HCT116 (cell line): ENCODE measurements at regions not wholly inside any gene's neighbourhood (a gene's known extent, or its start where the extent isn't known, plus 50 kb on each side); places are given as distances from the start of the nearest gene placed in this dataset.
"Not testable (repeated sequence)": the region's sequence is repeated elsewhere in the genome, so short reads cannot be mapped to it uniquely, and the experiment has no call there.

Experiments
- CTCF ChIP-seq, 3 experiments: fragments of 200-600 bp in 1 of 3; sonication (generic) in 1 of 3; IDR thresholded peaks in 2 of 3; conservative IDR thresholded peaks in 1 of 3; 2 replicates each; pipeline ENCODE4 v1.5.1; 2012 to 2017; ENCODE audit warnings: low read depth in 2 of 3, low read length in 2 of 3, antibody characterized with exemption in 1 of 3, borderline replicate concordance in 1 of 3, control low read depth in 1 of 3, mild to moderate bottlenecking in 1 of 3, mixed read lengths in 1 of 3, mixed run types in 1 of 3, moderate library complexity in 1 of 3; ENCODE audit not compliant: insufficient read depth in 1 of 3
- EZH2 ChIP-seq: fragments of 200-600 bp; sonication (generic); IDR thresholded peaks from 2 replicates; pipeline ENCODE4 v1.6.1; 2017; ENCODE audit warnings: antibody characterized with exemption, mixed run types
- POLR2A ChIP-seq: IDR thresholded peaks from 2 replicates; pipeline ENCODE4 v1.7.0; 2011; ENCODE audit warnings: borderline replicate concordance; ENCODE audit not compliant: insufficient read depth, insufficient read length; ENCODE audit errors: extremely low read depth
- POLR2AphosphoS5 ChIP-seq: IDR thresholded peaks from 2 replicates; pipeline ENCODE4 v1.6.1; 2011; ENCODE audit warnings: mild to moderate bottlenecking, low read depth, low read length, moderate library complexity
- ZNF274 ChIP-seq: fragments of 200-500 bp; sonication (Bioruptor generic); IDR thresholded peaks from 2 replicates; pipeline ENCODE4 v1.6.1; 2014; ENCODE audit warnings: mild to moderate bottlenecking, low read depth, low read length, inconsistent platforms

DNA sequence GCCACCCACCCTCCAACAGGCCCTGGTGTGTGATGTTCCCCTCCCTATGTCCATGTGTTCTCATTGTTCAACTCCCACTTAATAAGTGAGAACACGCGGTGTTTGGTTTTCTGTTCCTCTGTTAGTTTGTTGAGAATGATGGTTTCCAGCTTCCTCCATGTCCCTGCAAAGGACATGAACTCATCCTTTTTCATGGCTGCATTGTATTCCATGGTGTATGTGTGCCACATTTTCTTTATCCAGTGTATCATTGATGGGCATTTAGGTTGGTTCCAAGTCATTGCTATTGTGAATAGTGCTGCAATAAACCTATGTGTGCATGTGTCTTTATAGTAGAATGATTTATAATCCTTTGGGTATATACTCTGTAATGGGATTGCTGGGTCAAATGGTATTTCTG lies 424.2 kb upstream of the MEF2C start:
- not testable (repeated sequence) for TF ChIP-seq CTCF (IDR thresholded peaks at IDR 0.05 in 2 of 3, conservative IDR thresholded peaks at IDR 0.05 in 1 of 3; ENCODE audit: borderline replicate concordance in 1 of 3, insufficient read depth in 1 of 3, low read depth in 2 of 3, low read length in 2 of 3); EZH2; ZNF274; POLR2AphosphoS5; POLR2A
